Osteocyte (in vitro differentiated cells): ENCODE measurements at regions not wholly inside any gene's neighbourhood (a gene's known extent, or its start where the extent isn't known, plus 50 kb on each side); places are given as distances from the start of the nearest gene placed in this dataset.

Source experiments
- DNase-seq: peaks from one replicate; pipeline ENCODE4 v3.0.0; 2021; ENCODE audit warnings: mixed read lengths; ENCODE audit not compliant: unreplicated experiment; ENCODE audit errors: extremely low spot score
- H3K27ac Mint-ChIP-seq: one replicate; pipeline ENCODE4 v1.8.0; 2021; ENCODE audit warnings: mild to moderate bottlenecking, mixed read lengths; ENCODE audit not compliant: unreplicated experiment
- H3K27me3 Mint-ChIP-seq: one replicate; pipeline ENCODE4 v1.8.0; 2021; ENCODE audit warnings: mixed read lengths; ENCODE audit not compliant: unreplicated experiment
- H3K36me3 Mint-ChIP-seq: one replicate; pipeline ENCODE4 v1.8.0; 2021; ENCODE audit warnings: mixed read lengths; ENCODE audit not compliant: unreplicated experiment
- H3K4me1 Mint-ChIP-seq: one replicate; pipeline ENCODE4 v1.8.0; 2021; ENCODE audit warnings: mixed read lengths; ENCODE audit not compliant: unreplicated experiment
- H3K4me3 Mint-ChIP-seq: one replicate; pipeline ENCODE4 v1.8.0; 2021; ENCODE audit warnings: mild to moderate bottlenecking, moderate library complexity, mixed read lengths; ENCODE audit not compliant: unreplicated experiment
- H3K9me3 Mint-ChIP-seq: one replicate; pipeline ENCODE4 v1.8.0; 2021; ENCODE audit warnings: mixed read lengths; ENCODE audit not compliant: unreplicated experiment
- TF ChIP-seq, protein P1 (sequence below): fragments of 200-600 bp; sonication (generic); IDR thresholded peaks from 2 replicates; pipeline ENCODE4 v1.5.0; 2021; ENCODE audit warnings: antibody characterized with exemption, mild to moderate bottlenecking, moderate library complexity

- H3K9me3 Mint-ChIP-seq: peaks cover 13% of the 10 kb centered on the region
- DNase-seq: no peak
- no peaks in the 10 kb centered on the region for H3K27me3 Mint-ChIP-seq
- no peaks in the 10 kb centered on the region for H3K4me1 Mint-ChIP-seq
- H3K4me3 Mint-ChIP-seq: no peak overlapping the region
- no peaks in the 10 kb centered on the region for H3K36me3 Mint-ChIP-seq
- no peak overlapping the region for H3K27ac Mint-ChIP-seq
- TF ChIP-seq, protein P1, sequence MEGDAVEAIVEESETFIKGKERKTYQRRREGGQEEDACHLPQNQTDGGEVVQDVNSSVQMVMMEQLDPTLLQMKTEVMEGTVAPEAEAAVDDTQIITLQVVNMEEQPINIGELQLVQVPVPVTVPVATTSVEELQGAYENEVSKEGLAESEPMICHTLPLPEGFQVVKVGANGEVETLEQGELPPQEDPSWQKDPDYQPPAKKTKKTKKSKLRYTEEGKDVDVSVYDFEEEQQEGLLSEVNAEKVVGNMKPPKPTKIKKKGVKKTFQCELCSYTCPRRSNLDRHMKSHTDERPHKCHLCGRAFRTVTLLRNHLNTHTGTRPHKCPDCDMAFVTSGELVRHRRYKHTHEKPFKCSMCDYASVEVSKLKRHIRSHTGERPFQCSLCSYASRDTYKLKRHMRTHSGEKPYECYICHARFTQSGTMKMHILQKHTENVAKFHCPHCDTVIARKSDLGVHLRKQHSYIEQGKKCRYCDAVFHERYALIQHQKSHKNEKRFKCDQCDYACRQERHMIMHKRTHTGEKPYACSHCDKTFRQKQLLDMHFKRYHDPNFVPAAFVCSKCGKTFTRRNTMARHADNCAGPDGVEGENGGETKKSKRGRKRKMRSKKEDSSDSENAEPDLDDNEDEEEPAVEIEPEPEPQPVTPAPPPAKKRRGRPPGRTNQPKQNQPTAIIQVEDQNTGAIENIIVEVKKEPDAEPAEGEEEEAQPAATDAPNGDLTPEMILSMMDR: no peak
Observed at GRCh38 chr7:82542665-82543064, 99.1 kb upstream of the CACNA2D1 start.

- no peak overlapping the region for H3K4me3 Mint-ChIP-seq
- DNase-seq: no peak
- peaks cover 10% of the 10 kb centered on the region for H3K9me3 Mint-ChIP-seq
- no peaks in the 10 kb centered on the region for H3K36me3 Mint-ChIP-seq
- H3K27me3 Mint-ChIP-seq: no peaks in the 10 kb centered on the region
- no peaks in the 10 kb centered on the region for H3K4me1 Mint-ChIP-seq
- TF ChIP-seq, protein P1: no peak
- no peak overlapping the region for H3K27ac Mint-ChIP-seq
Observed at GRCh38 chr7:82539969-82540368, 96.4 kb upstream of the CACNA2D1 start.

- no peak overlapping the region for H3K27ac Mint-ChIP-seq
- TF ChIP-seq, protein P1: no peak
- DNase-seq: no peak
- no peaks in the 10 kb centered on the region for H3K36me3 Mint-ChIP-seq
- no peak overlapping the region for H3K4me3 Mint-ChIP-seq
- no peaks in the 10 kb centered on the region for H3K27me3 Mint-ChIP-seq
- no peaks in the 10 kb centered on the region for H3K4me1 Mint-ChIP-seq
- H3K9me3 Mint-ChIP-seq: no peaks in the 10 kb centered on the region
Observed at GRCh38 chr7:82534684-82535083, 91.1 kb upstream of the CACNA2D1 start.

DNA sequence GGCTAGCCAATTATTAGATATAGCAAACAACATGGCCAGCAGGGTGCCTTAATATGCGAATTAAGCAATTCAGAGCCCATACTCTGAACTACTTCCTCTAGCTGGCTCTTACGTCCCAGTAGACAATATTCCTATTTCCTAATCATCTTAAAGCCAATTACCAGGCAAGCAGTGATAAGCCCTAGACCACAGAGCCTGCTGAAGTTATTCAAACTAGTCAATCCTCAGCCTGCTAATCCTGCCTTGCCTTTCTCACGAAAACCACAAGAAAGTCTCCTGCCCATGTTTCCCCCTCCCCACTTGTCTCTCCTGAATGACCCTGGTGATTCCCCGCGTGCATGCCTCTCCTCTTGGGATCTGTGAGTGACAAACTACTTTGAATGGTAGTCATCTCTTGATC, 86.8 kb upstream of the CACNA2D1 start:
- TF ChIP-seq, protein P1: no peak
- no peaks in the 10 kb centered on the region for H3K27me3 Mint-ChIP-seq
- no peaks in the 10 kb centered on the region for H3K9me3 Mint-ChIP-seq
- no peaks in the 10 kb centered on the region for H3K36me3 Mint-ChIP-seq
- DNase-seq: no peak
- no peaks in the 10 kb centered on the region for H3K4me1 Mint-ChIP-seq
- no peak overlapping the region for H3K4me3 Mint-ChIP-seq
- no peak overlapping the region for H3K27ac Mint-ChIP-seq

GRCh38 chr7:82528577-82529310, 85.2 kb upstream of the CACNA2D1 start:
- Mint-ChIP-seq H3K4me3 (no peak overlapping the region), H3K4me1 (no peaks in the 10 kb centered on the region), H3K36me3 (no peaks in the 10 kb centered on the region), H3K27ac (no peak overlapping the region), H3K27me3 (no peaks in the 10 kb centered on the region), H3K9me3 (no peaks in the 10 kb centered on the region)
- DNase-seq: no peak
- TF ChIP-seq, protein P1: no peak
